Activated T-helper 1 cell treated with anti-CD3 and anti-CD28 coated beads, Interleukin-12 subunit alpha, Interleukin-12 subunit beta, Interleukin-2, Interleukin-4 antibody, amounts not matched to agents 30 ng/mL and 10 ng/mL and 1 ng/mL, durations not matched to agents 14 hours and 24 hours and 36 hours (primary cell): ENCODE measurements at regions not wholly inside any gene's neighbourhood (a gene's known extent, or its start where the extent isn't known, plus 50 kb on each side); places are given as distances from the start of the nearest gene placed in this dataset.

Experiments
- DNase-seq: peaks from one replicate; pipeline ENCODE4 v3.0.0; 2021; ENCODE audit warnings: low spot score
- H3K27ac Mint-ChIP-seq: one replicate; pipeline ENCODE4 v1.8.0; 2021; ENCODE audit warnings: mild to moderate bottlenecking, mixed read lengths
- H3K27me3 Mint-ChIP-seq: one replicate; pipeline ENCODE4 v1.8.0; 2022; ENCODE audit warnings: mild to moderate bottlenecking, moderate library complexity, mixed read lengths; ENCODE audit not compliant: insufficient read depth
- H3K36me3 Mint-ChIP-seq: one replicate; pipeline ENCODE4 v1.8.0; 2021; ENCODE audit warnings: low read depth, mixed read lengths
- H3K4me1 Mint-ChIP-seq: one replicate; pipeline ENCODE4 v1.8.0; 2021; ENCODE audit warnings: low read depth, mixed read lengths
- H3K4me3 Mint-ChIP-seq: one replicate; pipeline ENCODE4 v1.8.0; 2021; ENCODE audit warnings: mild to moderate bottlenecking, moderate library complexity, mixed read lengths
- H3K9me3 Mint-ChIP-seq: one replicate; pipeline ENCODE4 v1.8.0; 2021; ENCODE audit warnings: mixed read lengths
- intact Hi-C: fragments of 100-400 bp; cut with micrococcal nuclease; formaldehyde crosslinking; loops from one replicate; pipeline ENCODE4 v1.15.1; 2024

GRCh38 chr9:109862452-109862851 is 82.5 kb downstream of the PALM2AKAP2 start:
- no peak overlapping the region for H3K27ac Mint-ChIP-seq
- DNase-seq: no peak
- H3K27me3 Mint-ChIP-seq: peaks cover 19% of the 10 kb centered on the region
- no peaks in the 10 kb centered on the region for H3K9me3 Mint-ChIP-seq
- no peak overlapping the region for H3K4me3 Mint-ChIP-seq
- H3K36me3 Mint-ChIP-seq: no peaks in the 10 kb centered on the region
- intact Hi-C loops: no loop called here
- no peaks in the 10 kb centered on the region for H3K4me1 Mint-ChIP-seq

DNA sequence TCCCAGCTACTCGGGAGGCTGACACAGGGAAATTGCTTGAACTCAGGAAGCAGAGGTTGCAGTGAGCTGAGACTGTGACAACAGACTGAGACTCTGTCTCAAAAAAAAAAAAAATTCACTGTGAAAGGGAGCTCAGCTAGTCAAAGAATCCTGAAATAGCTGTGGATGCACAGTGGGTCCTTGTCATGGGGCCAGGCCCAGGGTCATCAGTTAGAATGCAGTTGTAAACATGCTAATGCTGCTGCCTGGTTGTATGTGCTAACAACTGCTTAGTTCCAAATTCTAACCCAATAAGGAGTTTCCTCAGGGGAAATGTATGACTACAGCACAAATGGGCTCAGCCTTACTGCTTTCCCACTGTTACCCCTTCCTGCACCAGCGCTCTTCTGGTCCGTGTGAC is 84.0 kb downstream of the PALM2AKAP2 start:
- no peak overlapping the region for H3K27ac Mint-ChIP-seq
- H3K4me1 Mint-ChIP-seq: no peaks in the 10 kb centered on the region
- DNase-seq: no peak
- H3K36me3 Mint-ChIP-seq: no peaks in the 10 kb centered on the region
- no peaks in the 10 kb centered on the region for H3K9me3 Mint-ChIP-seq
- H3K4me3 Mint-ChIP-seq: no peak overlapping the region
- intact Hi-C loops: no loop called here
- H3K27me3 Mint-ChIP-seq: peaks cover 12% of the 10 kb centered on the region

DNA sequence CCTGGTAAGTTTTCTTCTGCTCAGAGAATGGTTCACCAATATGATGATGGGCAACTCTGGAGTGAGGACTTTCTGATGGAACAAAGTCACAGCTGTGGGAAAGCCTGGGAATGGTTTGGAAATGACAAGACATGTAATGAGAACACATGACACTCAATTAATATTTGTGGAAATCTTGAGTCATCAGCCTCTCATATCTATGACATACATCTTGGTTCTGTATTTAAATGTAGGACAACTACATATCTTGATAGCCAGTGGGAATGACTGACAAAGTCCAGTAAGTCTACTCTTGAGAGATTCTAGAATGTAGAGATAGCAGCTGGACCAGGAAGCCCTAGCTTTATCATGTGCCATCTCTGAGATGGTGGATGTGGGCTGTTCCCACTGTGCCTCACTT is 85.5 kb downstream of the PALM2AKAP2 start:
- Mint-ChIP-seq H3K36me3 (no peaks in the 10 kb centered on the region), H3K4me3 (no peak overlapping the region)
- intact Hi-C loops: no loop called here

DNA sequence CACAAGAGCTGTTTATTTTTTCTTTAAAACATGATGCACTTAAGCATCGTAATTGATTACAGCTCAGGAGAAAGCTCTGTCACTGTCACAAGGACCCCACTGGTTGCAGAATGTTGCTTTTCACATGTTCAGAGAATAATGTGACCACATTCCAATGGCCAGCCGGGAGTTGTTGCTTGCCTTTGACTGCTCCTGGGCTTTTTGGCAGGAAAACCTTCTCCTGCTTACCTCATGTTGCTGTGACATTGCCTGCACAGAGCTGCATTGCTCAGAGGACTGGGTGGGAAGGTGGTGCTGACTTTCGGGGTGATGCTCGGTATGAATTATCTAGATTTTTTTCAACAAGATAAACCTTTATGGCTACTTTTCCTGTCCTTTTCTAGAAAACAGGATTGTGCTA is 88.2 kb downstream of the PALM2AKAP2 start:
- Mint-ChIP-seq H3K36me3 (peaks cover 3% of the 10 kb centered on the region), H3K27ac (no peak overlapping the region), H3K4me1 (peaks cover 5% of the 10 kb centered on the region), H3K9me3 (no peaks in the 10 kb centered on the region), H3K27me3 (peaks cover 11% of the 10 kb centered on the region), H3K4me3 (no peak overlapping the region)
- intact Hi-C loops: no loop called here
- no peak for DNase-seq

More for the DNA sequence above, 85.5 kb downstream of the PALM2AKAP2 start:
- Mint-ChIP-seq H3K9me3 (no peaks in the 10 kb centered on the region), H3K27me3 (peaks cover 17% of the 10 kb centered on the region), H3K4me1 (no peaks in the 10 kb centered on the region), H3K27ac (no peak overlapping the region)
- DNase-seq: no peak

DNA sequence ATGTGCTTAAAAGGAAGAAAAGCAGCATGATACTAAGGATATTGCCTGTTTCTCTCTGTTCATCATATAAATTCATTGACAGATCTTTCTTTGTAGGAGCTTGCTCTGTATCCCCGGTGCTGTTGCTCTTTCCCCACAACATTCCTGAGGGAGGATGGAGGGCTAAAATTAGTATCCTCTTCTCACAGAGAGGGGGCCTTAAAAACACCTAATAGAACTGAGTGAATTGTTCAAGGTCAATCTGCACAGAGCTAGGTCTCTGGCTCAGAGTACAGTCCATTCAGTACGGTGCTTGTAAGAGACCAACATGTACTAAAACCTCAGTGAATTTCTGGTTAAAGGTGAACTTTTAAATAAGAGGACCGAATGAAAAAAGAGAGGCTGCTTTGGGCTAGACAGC is 88.7 kb downstream of the PALM2AKAP2 start:
- peaks cover 3% of the 10 kb centered on the region for H3K36me3 Mint-ChIP-seq

DNA sequence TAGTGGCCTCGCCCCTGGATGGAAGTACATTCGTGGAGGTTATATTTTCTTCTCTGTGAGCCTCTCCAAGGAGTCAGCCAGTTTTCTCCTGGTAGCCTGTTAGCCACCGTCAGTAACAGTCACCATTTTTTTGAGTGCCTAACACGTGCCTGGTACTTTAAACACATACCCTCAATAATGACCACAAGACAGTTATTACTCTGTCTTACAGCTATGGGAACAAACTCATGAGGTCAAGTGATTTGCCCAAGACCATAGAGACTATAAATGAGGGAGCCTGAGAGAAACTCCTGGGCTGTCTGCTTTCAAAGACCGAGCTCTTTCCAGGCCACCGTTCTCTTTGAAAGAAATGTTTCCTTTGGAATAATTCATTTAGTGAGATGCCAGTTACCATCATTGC is 90.4 kb downstream of the PALM2AKAP2 start:
- Mint-ChIP-seq H3K36me3 (peaks cover 10% of the 10 kb centered on the region), H3K27ac (no peak overlapping the region), H3K4me3 (no peak overlapping the region), H3K9me3 (peaks cover 4% of the 10 kb centered on the region), H3K27me3 (peaks cover 11% of the 10 kb centered on the region), H3K4me1 (peaks cover 15% of the 10 kb centered on the region)
- DNase-seq: no peak
- intact Hi-C loops: no loop called here

More for the DNA sequence above, 88.7 kb downstream of the PALM2AKAP2 start:
- no peak overlapping the region for H3K27ac Mint-ChIP-seq
- intact Hi-C loops: no loop called here
- no peak for DNase-seq
- peaks cover 10% of the 10 kb centered on the region for H3K4me1 Mint-ChIP-seq
- H3K4me3 Mint-ChIP-seq: no peak overlapping the region
- no peaks in the 10 kb centered on the region for H3K9me3 Mint-ChIP-seq
- H3K27me3 Mint-ChIP-seq: peaks cover 11% of the 10 kb centered on the region

GRCh38 chr9:109872901-109873300 is 92.9 kb downstream of the PALM2AKAP2 start:
- Mint-ChIP-seq H3K36me3 (peaks cover 10% of the 10 kb centered on the region), H3K27ac (no peak overlapping the region), H3K27me3 (peaks cover 7% of the 10 kb centered on the region), H3K4me3 (no peak overlapping the region), H3K9me3 (peaks cover 4% of the 10 kb centered on the region), H3K4me1 (peaks cover 15% of the 10 kb centered on the region)
- no peak for DNase-seq
- intact Hi-C loops: no loop called here

DNA sequence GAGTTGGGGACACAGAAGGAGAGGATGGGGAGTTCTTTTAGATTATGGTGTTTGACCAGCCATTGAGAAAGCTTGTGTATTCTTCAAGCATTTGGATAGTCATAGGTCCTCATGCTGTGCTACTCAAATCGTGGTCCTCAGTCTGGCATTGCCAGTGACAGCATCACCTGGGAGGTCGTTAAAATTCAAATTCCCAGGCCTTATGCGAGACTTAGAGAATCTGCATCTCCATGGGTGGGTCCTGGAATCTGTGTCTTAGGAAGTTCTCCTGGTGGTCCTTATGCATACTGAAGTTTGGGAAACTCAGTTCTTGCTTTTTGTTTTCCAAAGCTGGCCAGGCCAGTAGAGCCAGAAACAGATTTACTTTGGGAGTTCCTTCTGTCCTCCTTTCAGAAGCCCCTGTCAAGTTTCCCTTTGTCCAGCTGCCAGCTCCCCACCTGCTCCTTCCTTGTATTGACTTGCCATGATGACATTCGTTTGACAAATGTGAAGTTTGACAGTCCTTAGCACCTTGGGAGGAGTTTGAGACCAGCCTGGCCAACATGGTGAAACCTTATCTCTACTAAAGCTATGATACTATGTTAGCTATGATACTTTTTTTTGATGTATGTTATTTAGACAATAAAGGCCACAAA is 95.6 kb downstream of the PALM2AKAP2 start:
- H3K4me3 Mint-ChIP-seq: no peak overlapping the region
- DNase-seq: no peak
- H3K9me3 Mint-ChIP-seq: peaks cover 4% of the 10 kb centered on the region
- peaks cover 19% of the 10 kb centered on the region for H3K4me1 Mint-ChIP-seq
- H3K27me3 Mint-ChIP-seq: no peaks in the 10 kb centered on the region
- H3K27ac Mint-ChIP-seq: no peak overlapping the region
- peaks cover 10% of the 10 kb centered on the region for H3K36me3 Mint-ChIP-seq
- intact Hi-C loops: no loop called here

DNA sequence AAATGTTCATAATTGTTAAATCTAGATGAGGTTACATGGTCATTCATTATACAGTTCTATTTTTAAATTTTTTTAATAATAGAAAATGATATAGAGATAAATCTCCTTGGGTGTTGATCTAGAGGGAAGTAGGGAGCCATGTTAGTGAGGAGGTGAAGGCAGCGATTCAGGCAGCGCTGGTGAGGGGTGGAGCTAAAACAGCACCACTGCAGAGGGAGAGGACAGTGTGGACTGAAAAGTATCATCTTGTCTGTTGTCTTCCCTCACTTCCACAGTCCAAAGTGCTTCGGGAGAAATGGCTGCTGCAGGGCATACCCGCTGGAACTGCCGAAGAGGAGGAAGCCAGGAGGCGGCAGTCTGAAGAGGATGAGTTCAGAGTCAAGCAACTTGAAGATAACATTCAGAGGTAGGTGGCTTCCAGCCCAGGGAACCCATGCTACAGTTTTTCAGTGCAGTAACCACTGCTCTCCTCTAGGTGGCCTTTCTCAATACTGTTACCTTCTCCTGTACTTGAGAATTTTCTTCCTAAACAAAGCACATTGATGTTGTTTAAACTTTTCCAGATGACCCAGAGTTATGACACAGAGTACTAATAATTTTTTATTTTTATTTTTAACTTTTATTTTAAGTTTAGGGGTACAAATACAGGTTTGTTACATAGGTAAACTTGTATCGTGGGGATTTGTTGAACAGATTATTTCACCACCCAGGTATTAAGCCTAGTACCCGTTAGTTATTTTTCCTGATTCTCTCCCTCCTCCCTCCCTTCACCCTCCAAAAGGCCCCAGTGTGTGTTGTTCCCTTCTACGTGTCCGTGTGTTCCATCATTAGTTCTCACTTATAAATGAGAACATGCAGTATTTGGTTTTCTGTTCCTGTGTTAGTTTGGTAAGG is 100.5 kb downstream of the PALM2AKAP2 start:
- Mint-ChIP-seq H3K9me3 (no peaks in the 10 kb centered on the region), H3K4me3 (peak overlapping the region; percentile 74), H3K4me1 (peaks cover 43% of the 10 kb centered on the region), H3K27ac (peak overlapping the region; percentile 49), H3K36me3 (peaks cover 4% of the 10 kb centered on the region), H3K27me3 (no peaks in the 10 kb centered on the region)
- DNase-seq: no peak
- intact Hi-C loops: loop anchor here (10.0 kb wide), 1 partner anchor 744 kb away; no protein-coding TSS in a partner anchor

DNA sequence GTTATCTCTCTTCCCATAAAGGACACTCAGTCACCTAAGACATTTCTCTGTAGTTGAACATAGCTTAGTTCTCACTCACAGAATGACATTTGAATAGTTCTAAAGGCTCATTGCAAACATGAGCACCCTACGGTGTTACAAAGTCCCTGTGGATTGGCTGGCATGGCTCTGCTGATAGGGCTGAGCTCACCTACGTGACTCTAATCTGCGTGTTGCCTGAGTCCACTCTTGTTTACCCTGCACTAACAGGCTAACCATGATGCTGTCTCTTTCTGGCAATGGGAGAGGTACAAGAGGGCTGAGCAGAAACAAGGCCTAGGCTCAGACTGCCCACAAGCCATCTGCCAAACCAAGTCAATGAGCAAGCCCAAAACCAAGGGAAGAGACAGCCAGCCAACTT is 103.6 kb downstream of the PALM2AKAP2 start:
- H3K36me3 Mint-ChIP-seq: peaks cover 4% of the 10 kb centered on the region
- no peaks in the 10 kb centered on the region for H3K27me3 Mint-ChIP-seq
- H3K4me3 Mint-ChIP-seq: no peak overlapping the region
- DNase-seq: no peak
- H3K27ac Mint-ChIP-seq: peak overlapping the region; percentile 63
- peaks cover 74% of the 10 kb centered on the region for H3K4me1 Mint-ChIP-seq
- H3K9me3 Mint-ChIP-seq: no peaks in the 10 kb centered on the region
- intact Hi-C loops: loop anchor here (10.0 kb wide), 1 partner anchor 741 kb away; no protein-coding TSS in a partner anchor

- DNase-seq: no peak
- Mint-ChIP-seq H3K4me3 (peak overlapping the region; percentile 63), H3K27ac (peak overlapping the region; percentile 92), H3K27me3 (no peaks in the 10 kb centered on the region), H3K9me3 (no peaks in the 10 kb centered on the region), H3K36me3 (peaks cover 7% of the 10 kb centered on the region), H3K4me1 (peaks cover 89% of the 10 kb centered on the region)
- intact Hi-C loops: loop anchor here (1.0 to 10.0 kb wide), 12 partner anchors 9 to 954 kb away; partner anchors contain the start of genes ABITRAM, CTNNAL1 and ELP1
Measured at GRCh38 chr9:109886041-109886440, 106.0 kb downstream of the PALM2AKAP2 start.

DNA sequence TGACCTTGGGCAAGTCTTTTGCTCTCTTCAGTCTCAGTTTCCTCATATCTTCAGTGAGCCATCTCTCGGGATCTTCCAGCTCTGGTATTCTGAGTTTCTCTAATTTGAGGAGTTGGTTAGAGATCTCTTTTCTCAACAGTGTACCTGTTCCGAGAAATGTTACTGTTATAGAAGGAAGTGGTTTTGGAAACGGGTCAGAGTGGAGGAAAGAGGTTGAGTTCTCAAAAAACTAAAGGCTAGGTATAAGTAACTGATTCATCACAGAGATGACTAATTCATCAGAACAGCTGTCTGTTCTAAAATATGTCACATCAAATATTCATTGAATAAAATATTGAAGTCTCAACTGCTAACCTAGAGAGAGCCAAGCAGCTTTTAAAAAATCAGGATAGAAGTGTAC is 106.6 kb downstream of the PALM2AKAP2 start:
- Mint-ChIP-seq H3K27me3 (no peaks in the 10 kb centered on the region), H3K4me1 (peaks cover 90% of the 10 kb centered on the region), H3K4me3 (peak overlapping the region; percentile 63), H3K36me3 (peaks cover 7% of the 10 kb centered on the region), H3K27ac (peak overlapping the region; percentile 92), H3K9me3 (no peaks in the 10 kb centered on the region)
- peak; percentile 31 for DNase-seq
- intact Hi-C loops: loop anchor here (1.0 to 10.0 kb wide), 12 partner anchors 9 to 954 kb away; partner anchors contain the start of genes ABITRAM, CTNNAL1 and ELP1

DNA sequence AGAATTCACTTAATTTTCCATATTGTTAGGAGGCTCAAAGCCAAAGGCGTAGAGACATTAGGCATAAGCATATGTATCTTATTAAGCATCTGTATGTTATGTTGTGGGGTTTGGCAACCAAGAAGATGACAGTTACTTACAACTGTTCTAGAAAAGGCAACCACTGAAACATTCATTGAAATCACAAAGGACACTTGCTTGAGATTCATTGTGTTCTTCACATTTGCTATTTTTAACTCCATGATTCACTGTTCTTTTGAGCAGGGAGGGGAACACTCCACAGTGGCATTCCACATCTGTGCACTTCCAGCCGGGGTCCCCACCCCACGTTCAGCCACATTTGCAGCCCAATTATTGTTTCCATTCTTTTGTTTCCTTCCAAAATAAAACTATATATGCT is 107.1 kb downstream of the PALM2AKAP2 start:
- H3K36me3 Mint-ChIP-seq: peaks cover 7% of the 10 kb centered on the region
- no peaks in the 10 kb centered on the region for H3K27me3 Mint-ChIP-seq
- intact Hi-C loops: loop anchor here (2.0 to 10.0 kb wide), 7 partner anchors 70 to 955 kb away; partner anchors contain the start of genes ABITRAM, CTNNAL1 and ELP1
- no peaks in the 10 kb centered on the region for H3K9me3 Mint-ChIP-seq
- no peak for DNase-seq
- H3K27ac Mint-ChIP-seq: peak overlapping the region; percentile 92
- peak overlapping the region; percentile 64 for H3K4me3 Mint-ChIP-seq
- peaks cover 94% of the 10 kb centered on the region for H3K4me1 Mint-ChIP-seq
